Upper lobe of right lung (tissue), 1 donor: ENCODE measurements at regions not wholly inside any gene's neighbourhood (a gene's known extent, or its start where the extent isn't known, plus 50 kb on each side); places are given as distances from the start of the nearest gene placed in this dataset.

ENCODE experiments used
- ATAC-seq: fragments of 200-7000 bp; cut with Tn5 transposase; one replicate; pipeline ENCODE4 v1.9.1; 2020; ENCODE audit warnings: mild to moderate bottlenecking, moderate library complexity
- DNase-seq: peaks from one replicate; pipeline ENCODE4 v3.0.0-alpha.2; 2020
- H3K27ac ChIP-seq: fragments of 200-600 bp; one replicate; pipeline ENCODE4 v1.8.0; 2022
- H3K27me3 ChIP-seq: fragments of 200-600 bp; one replicate; pipeline ENCODE4 v1.8.0; 2022; ENCODE audit warnings: mild to moderate bottlenecking
- H3K36me3 ChIP-seq: fragments of 200-600 bp; one replicate; pipeline ENCODE4 v1.8.0; 2022
- H3K4me1 ChIP-seq: fragments of 200-600 bp; one replicate; pipeline ENCODE4 v1.8.0; 2022
- H3K4me3 ChIP-seq: fragments of 200-600 bp; one replicate; pipeline ENCODE4 v1.8.0; 2022; ENCODE audit warnings: mild to moderate bottlenecking
- H3K9me3 ChIP-seq: fragments of 200-600 bp; one replicate; pipeline ENCODE4 v1.8.0; 2022
- intact Hi-C: fragments of 100-400 bp; cut with DNase I; formaldehyde crosslinking; loops from one replicate; pipeline ENCODE4 v1.11.0; 2022
- TF ChIP-seq, protein P1 (sequence below): fragments of 200-600 bp; IDR thresholded peaks from one replicate; pipeline ENCODE4 v1.8.0; 2022; ENCODE audit warnings: antibody characterized with exemption
- donor health status: DM: no; HTN: yes; CAD: no; lungs with severe emphysema.

- Histone ChIP-seq H3K27ac (peak overlapping the region; percentile 55), H3K4me3 (no peak overlapping the region), H3K9me3 (no peaks in the 10 kb centered on the region), H3K4me1 (no peaks in the 10 kb centered on the region), H3K36me3 (no peaks in the 10 kb centered on the region), H3K27me3 (no peaks in the 10 kb centered on the region)
- intact Hi-C loops: no loop called here
- TF ChIP-seq, protein P1, sequence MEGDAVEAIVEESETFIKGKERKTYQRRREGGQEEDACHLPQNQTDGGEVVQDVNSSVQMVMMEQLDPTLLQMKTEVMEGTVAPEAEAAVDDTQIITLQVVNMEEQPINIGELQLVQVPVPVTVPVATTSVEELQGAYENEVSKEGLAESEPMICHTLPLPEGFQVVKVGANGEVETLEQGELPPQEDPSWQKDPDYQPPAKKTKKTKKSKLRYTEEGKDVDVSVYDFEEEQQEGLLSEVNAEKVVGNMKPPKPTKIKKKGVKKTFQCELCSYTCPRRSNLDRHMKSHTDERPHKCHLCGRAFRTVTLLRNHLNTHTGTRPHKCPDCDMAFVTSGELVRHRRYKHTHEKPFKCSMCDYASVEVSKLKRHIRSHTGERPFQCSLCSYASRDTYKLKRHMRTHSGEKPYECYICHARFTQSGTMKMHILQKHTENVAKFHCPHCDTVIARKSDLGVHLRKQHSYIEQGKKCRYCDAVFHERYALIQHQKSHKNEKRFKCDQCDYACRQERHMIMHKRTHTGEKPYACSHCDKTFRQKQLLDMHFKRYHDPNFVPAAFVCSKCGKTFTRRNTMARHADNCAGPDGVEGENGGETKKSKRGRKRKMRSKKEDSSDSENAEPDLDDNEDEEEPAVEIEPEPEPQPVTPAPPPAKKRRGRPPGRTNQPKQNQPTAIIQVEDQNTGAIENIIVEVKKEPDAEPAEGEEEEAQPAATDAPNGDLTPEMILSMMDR: no peak
- peak; percentile 81 for ATAC-seq
- DNase-seq: peak; percentile 58
These were observed 106.9 kb upstream of the ACSL4 start for GRCh38 chrX:109839694-109840567.

GRCh38 chrX:109840585-109840984, 107.5 kb upstream of the ACSL4 start:
- Histone ChIP-seq H3K9me3 (no peaks in the 10 kb centered on the region), H3K27me3 (no peaks in the 10 kb centered on the region), H3K36me3 (no peaks in the 10 kb centered on the region), H3K4me1 (no peaks in the 10 kb centered on the region), H3K27ac (no peak overlapping the region), H3K4me3 (no peak overlapping the region)
- ATAC-seq: peak; percentile 94
- TF ChIP-seq, protein P1: no peak
- intact Hi-C loops: no loop called here
- no peak for DNase-seq

GRCh38 chrX:109841257-109841656, 108.2 kb upstream of the ACSL4 start:
- Histone ChIP-seq H3K36me3 (no peaks in the 10 kb centered on the region), H3K4me1 (no peaks in the 10 kb centered on the region), H3K9me3 (no peaks in the 10 kb centered on the region), H3K27me3 (no peaks in the 10 kb centered on the region), H3K27ac (no peak overlapping the region), H3K4me3 (no peak overlapping the region)
- ATAC-seq (no peak), DNase-seq (no peak)
- intact Hi-C loops: no loop called here
- TF ChIP-seq, protein P1: no peak

DNA sequence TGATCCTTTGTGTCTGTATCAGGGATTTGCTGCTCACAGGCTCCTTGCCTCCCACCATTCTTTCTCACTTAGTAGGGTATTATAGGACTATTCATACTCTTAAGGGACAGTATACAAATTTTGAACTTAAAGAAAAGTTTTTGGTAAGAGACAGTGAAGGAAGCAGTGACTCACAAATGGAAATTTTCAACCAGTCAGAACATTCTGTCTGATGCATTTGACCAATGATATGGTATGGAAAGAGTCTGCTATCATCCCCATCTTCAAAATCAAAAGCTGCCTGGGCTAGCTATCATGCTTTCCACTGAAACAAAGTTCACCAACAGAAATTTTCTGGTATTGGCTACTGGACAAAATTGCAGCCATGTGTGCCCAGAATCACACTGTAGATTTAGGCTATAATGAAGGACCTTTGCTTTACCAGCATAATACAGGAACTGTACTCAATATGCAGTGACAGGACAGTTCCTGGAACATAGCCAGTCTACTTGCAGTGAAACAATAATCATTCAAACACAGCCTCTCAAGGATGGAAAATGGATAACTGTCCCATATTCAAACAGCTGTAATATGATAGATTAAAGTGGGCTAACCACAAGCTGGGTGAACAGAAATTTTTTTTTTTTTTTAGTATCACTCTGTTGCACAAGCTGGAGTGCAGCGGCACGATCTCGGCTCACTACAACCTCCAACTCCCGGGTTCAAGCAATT, 109.0 kb upstream of the ACSL4 start:
- Histone ChIP-seq H3K27me3 (no peaks in the 10 kb centered on the region), H3K9me3 (no peaks in the 10 kb centered on the region), H3K4me1 (no peaks in the 10 kb centered on the region), H3K36me3 (no peaks in the 10 kb centered on the region), H3K27ac (no peak overlapping the region), H3K4me3 (no peak overlapping the region)
- TF ChIP-seq, protein P1: no peak
- ATAC-seq (no peak), DNase-seq (no peak)
- intact Hi-C loops: no loop called here

- no peaks in the 10 kb centered on the region for H3K9me3 ChIP-seq
- H3K27ac ChIP-seq: no peak overlapping the region
- H3K27me3 ChIP-seq: no peaks in the 10 kb centered on the region
- TF ChIP-seq, protein P1: no peak
- intact Hi-C loops: no loop called here
- no peak overlapping the region for H3K4me3 ChIP-seq
- ATAC-seq (no peak), DNase-seq (no peak)
- H3K36me3 ChIP-seq: no peaks in the 10 kb centered on the region
- H3K4me1 ChIP-seq: no peaks in the 10 kb centered on the region
These were observed 109.6 kb upstream of the ACSL4 start for GRCh38 chrX:109842611-109843010.
